ENCODE measurements at regions not wholly inside any gene's neighbourhood (a gene's known extent, or its start where the extent isn't known, plus 50 kb on each side); places are given as distances from the start of the nearest gene placed in this dataset.

GRCh38 chr2:221710744-221711143 is 138.6 kb upstream of the EPHA4 start:
- H3K4me3 ChIP-seq (ENCODE audit: control insufficient read depth in 2 of 3, extremely low read depth in 1 of 3, insufficient read depth in 2 of 3, low read depth in 1 of 3, low read length in 3 of 3), result no peak overlapping the region
- no peak overlapping the region for H3K9ac ChIP-seq (ENCODE audit: control insufficient read depth, extremely low read depth, insufficient read depth, low read length)
- H3K4me2 ChIP-seq (ENCODE audit: control insufficient read depth, extremely low read depth, insufficient read depth, low read depth, low read length), result no peak overlapping the region
- no peak for TF ChIP-seq CTCF (optimal IDR thresholded peaks at IDR 0.05 in 1 of 3, IDR thresholded peaks at IDR 0.05 in 1 of 3, conservative IDR thresholded peaks at IDR 0.05 in 1 of 3; ENCODE audit: extremely low read depth in 1 of 3, insufficient read depth in 2 of 3, low read length in 3 of 3)
- TF ChIP-seq EZH2 (IDR thresholded peaks at IDR 0.05; ENCODE audit: low read length), result no peak
- dilution Hi-C loops (cut with MboI; ENCODE audit: extremely low pct_ligation_motif_present, low sequenced_read_pairs), result no loop called here
- no peaks in the 10 kb centered on the region for H3K4me1 ChIP-seq (ENCODE audit: control insufficient read depth, extremely low read depth, insufficient read depth, low read length)
- H3K27ac ChIP-seq (ENCODE audit: control insufficient read depth, insufficient read depth, low read length), result no peak overlapping the region
- DNase-seq (ENCODE audit: low read depth, low spot score) (no peak), FAIRE-seq (no peak)
- no peak overlapping the region for H2AFZ ChIP-seq (ENCODE audit: control insufficient read depth, low read length)
- H4K20me1 ChIP-seq (ENCODE audit: control insufficient read depth, extremely low read depth, insufficient read depth, low read length), result no peaks in the 10 kb centered on the region
- H3K9me1 ChIP-seq (ENCODE audit: control insufficient read depth, extremely low read depth, insufficient read depth, low read length), result no peaks in the 10 kb centered on the region
- no peaks in the 10 kb centered on the region for H3K27me3 ChIP-seq (ENCODE audit: control insufficient read depth, extremely low read depth, insufficient read depth, low read length)
- no peaks in the 10 kb centered on the region for H3K79me2 ChIP-seq (ENCODE audit: control insufficient read depth, insufficient read depth, low read length)
- no peaks in the 10 kb centered on the region for H3K9me3 ChIP-seq (ENCODE audit: control insufficient read depth, low read depth, low read length)
- no peaks in the 10 kb centered on the region for H3K36me3 ChIP-seq (ENCODE audit: control insufficient read depth in 2 of 2, extremely low read depth in 1 of 2, insufficient read depth in 2 of 2, low read length in 2 of 2)

GRCh38 chr2:221708902-221709301 is 136.8 kb upstream of the EPHA4 start:
- Histone ChIP-seq H2AFZ (ENCODE audit: control insufficient read depth, low read length) (no peak overlapping the region), H3K27me3 (ENCODE audit: control insufficient read depth, extremely low read depth, insufficient read depth, low read length) (no peaks in the 10 kb centered on the region), H3K79me2 (ENCODE audit: control insufficient read depth, insufficient read depth, low read length) (no peaks in the 10 kb centered on the region), H3K36me3 (ENCODE audit: control insufficient read depth in 2 of 2, extremely low read depth in 1 of 2, insufficient read depth in 2 of 2, low read length in 2 of 2) (no peaks in the 10 kb centered on the region), H3K4me2 (ENCODE audit: control insufficient read depth, extremely low read depth, insufficient read depth, low read depth, low read length) (no peak overlapping the region), H3K4me3 (ENCODE audit: control insufficient read depth in 2 of 3, extremely low read depth in 1 of 3, insufficient read depth in 2 of 3, low read depth in 1 of 3, low read length in 3 of 3) (no peak overlapping the region), H3K9me1 (ENCODE audit: control insufficient read depth, extremely low read depth, insufficient read depth, low read length) (no peaks in the 10 kb centered on the region), H4K20me1 (ENCODE audit: control insufficient read depth, extremely low read depth, insufficient read depth, low read length) (no peaks in the 10 kb centered on the region), H3K4me1 (ENCODE audit: control insufficient read depth, extremely low read depth, insufficient read depth, low read length) (no peaks in the 10 kb centered on the region), H3K27ac (ENCODE audit: control insufficient read depth, insufficient read depth, low read length) (no peak overlapping the region), H3K9me3 (ENCODE audit: control insufficient read depth, low read depth, low read length) (no peaks in the 10 kb centered on the region), H3K9ac (ENCODE audit: control insufficient read depth, extremely low read depth, insufficient read depth, low read length) (no peak overlapping the region)
- FAIRE-seq (no peak), DNase-seq (ENCODE audit: low read depth, low spot score) (no peak)
- TF ChIP-seq EZH2 (IDR thresholded peaks at IDR 0.05; ENCODE audit: low read length), result no peak
- no peak for TF ChIP-seq CTCF (optimal IDR thresholded peaks at IDR 0.05 in 1 of 3, IDR thresholded peaks at IDR 0.05 in 1 of 3, conservative IDR thresholded peaks at IDR 0.05 in 1 of 3; ENCODE audit: extremely low read depth in 1 of 3, insufficient read depth in 2 of 3, low read length in 3 of 3)
- dilution Hi-C loops (cut with MboI; ENCODE audit: extremely low pct_ligation_motif_present, low sequenced_read_pairs), result no loop called here

Measured in keratinocyte (primary cell).